Testis (tissue), 2 donors: ENCODE measurements at regions not wholly inside any gene's neighbourhood (a gene's known extent, or its start where the extent isn't known, plus 50 kb on each side); places are given as distances from the start of the nearest gene placed in this dataset.

Source experiments
- POLR2A ChIP-seq: fragments of 450-650 bp; IDR thresholded peaks from one replicate; pipeline ENCODE4 v1.6.1; 2017; ENCODE audit warnings: antibody characterized with exemption, mild to moderate bottlenecking, moderate library complexity
- TF ChIP-seq, protein P1 (sequence below), 3 experiments: fragments of 450-650 bp in 2 of 3; fragments of 200-600 bp in 1 of 3; sonication (generic) in 1 of 3; IDR thresholded peaks; one replicate each; pipeline ENCODE4 v1.5.1; 2016 to 2019; ENCODE audit warnings: antibody characterized with exemption in 3 of 3, mild to moderate bottlenecking in 2 of 3, moderate library complexity in 1 of 3

DNA sequence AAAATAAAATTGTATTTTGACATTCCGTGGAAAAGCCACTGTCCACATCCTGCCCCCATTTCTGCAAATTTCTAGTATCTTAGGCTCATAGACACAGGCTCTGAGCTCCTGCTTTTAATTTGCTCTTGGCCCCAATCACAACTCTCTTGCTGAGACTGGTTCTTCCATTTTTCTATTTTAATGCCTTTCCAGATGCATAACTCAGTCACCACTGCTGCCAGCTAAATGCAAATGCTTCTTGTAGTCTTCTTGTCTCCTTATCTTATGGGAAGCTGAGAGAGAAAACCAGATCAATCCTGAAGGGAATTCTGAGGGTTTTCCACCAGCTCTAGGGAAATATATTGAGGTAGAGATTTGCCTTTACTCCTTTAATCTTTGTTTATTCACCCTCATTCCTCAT is 149.0 kb downstream of the DHRS2 start:
- TF ChIP-seq, protein P1, sequence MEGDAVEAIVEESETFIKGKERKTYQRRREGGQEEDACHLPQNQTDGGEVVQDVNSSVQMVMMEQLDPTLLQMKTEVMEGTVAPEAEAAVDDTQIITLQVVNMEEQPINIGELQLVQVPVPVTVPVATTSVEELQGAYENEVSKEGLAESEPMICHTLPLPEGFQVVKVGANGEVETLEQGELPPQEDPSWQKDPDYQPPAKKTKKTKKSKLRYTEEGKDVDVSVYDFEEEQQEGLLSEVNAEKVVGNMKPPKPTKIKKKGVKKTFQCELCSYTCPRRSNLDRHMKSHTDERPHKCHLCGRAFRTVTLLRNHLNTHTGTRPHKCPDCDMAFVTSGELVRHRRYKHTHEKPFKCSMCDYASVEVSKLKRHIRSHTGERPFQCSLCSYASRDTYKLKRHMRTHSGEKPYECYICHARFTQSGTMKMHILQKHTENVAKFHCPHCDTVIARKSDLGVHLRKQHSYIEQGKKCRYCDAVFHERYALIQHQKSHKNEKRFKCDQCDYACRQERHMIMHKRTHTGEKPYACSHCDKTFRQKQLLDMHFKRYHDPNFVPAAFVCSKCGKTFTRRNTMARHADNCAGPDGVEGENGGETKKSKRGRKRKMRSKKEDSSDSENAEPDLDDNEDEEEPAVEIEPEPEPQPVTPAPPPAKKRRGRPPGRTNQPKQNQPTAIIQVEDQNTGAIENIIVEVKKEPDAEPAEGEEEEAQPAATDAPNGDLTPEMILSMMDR (IDR thresholded peaks at IDR 0.05): no peak
- TF ChIP-seq POLR2A: no peak
